Right renal pelvis (tissue), 4 donors: ENCODE measurements at regions not wholly inside any gene's neighbourhood (a gene's known extent, or its start where the extent isn't known, plus 50 kb on each side); places are given as distances from the start of the nearest gene placed in this dataset.

Experiments used
- DNase-seq, 4 donors: peaks; one replicate each; pipeline ENCODE4 v3.0.0-alpha.2; 2013; ENCODE audit warnings: low read depth in 4 of 4, low spot score in 3 of 4, missing footprints in 1 of 4

- DNase-seq: no peak
Observed at GRCh38 chr5:9710069-9710468, 79.9 kb upstream of the TAS2R1 start.

GRCh38 chr5:9707732-9708462 lies 77.7 kb upstream of the TAS2R1 start:
- no peak for DNase-seq

- no peak for DNase-seq
Observed at GRCh38 chr5:9699681-9700080, 69.5 kb upstream of the TAS2R1 start.

GRCh38 chr5:9698841-9699240 lies 68.7 kb upstream of the TAS2R1 start:
- no peak for DNase-seq

GRCh38 chr5:9698125-9698826 lies 68.1 kb upstream of the TAS2R1 start:
- no peak for DNase-seq

- DNase-seq: no peak
Observed at GRCh38 chr5:9692576-9692975, 62.4 kb upstream of the TAS2R1 start.

- no peak for DNase-seq
Observed at GRCh38 chr5:9691261-9691660, 61.1 kb upstream of the TAS2R1 start.

- DNase-seq: no peak
Observed at GRCh38 chr5:9690751-9691150, 60.6 kb upstream of the TAS2R1 start.

- no peak for DNase-seq
Observed at GRCh38 chr5:9686216-9686615, 56.1 kb upstream of the TAS2R1 start.

GRCh38 chr5:9681706-9682105 lies 51.6 kb upstream of the TAS2R1 start:
- no peak for DNase-seq
